Immature natural killer cell (primary cell): ENCODE measurements at regions not wholly inside any gene's neighbourhood (a gene's known extent, or its start where the extent isn't known, plus 50 kb on each side); places are given as distances from the start of the nearest gene placed in this dataset.
A peak's percentile ranks its signal among the peaks of the same experiment; 100 is the strongest.

Source experiments
- DNase-seq, 3 donors: peaks; one replicate each; pipeline ENCODE4 v3.0.0; 2022; ENCODE audit warnings: mixed read lengths in 1 of 3
- H3K27ac Mint-ChIP-seq, 6 donors: one replicate each; pipeline ENCODE4 v1.8.0; 2020; ENCODE audit warnings: mixed read lengths in 6 of 6, mild to moderate bottlenecking in 5 of 6, inconsistent platforms in 4 of 6, moderate library complexity in 3 of 6
- H3K27me3 Mint-ChIP-seq, 3 donors: one replicate each; pipeline ENCODE4 v1.8.0; 2020 to 2021; ENCODE audit warnings: low read depth in 3 of 3, mild to moderate bottlenecking in 3 of 3, mixed read lengths in 3 of 3, moderate library complexity in 3 of 3, inconsistent platforms in 1 of 3
- H3K36me3 Mint-ChIP-seq, 3 donors: one replicate each; pipeline ENCODE4 v1.8.0; 2020; ENCODE audit warnings: mixed read lengths in 3 of 3, inconsistent platforms in 2 of 3, mild to moderate bottlenecking in 2 of 3
- H3K4me1 Mint-ChIP-seq, 2 donors: one replicate each; pipeline ENCODE4 v1.8.0; 2020; ENCODE audit warnings: inconsistent platforms in 2 of 2, mild to moderate bottlenecking in 2 of 2, mixed read lengths in 2 of 2, moderate library complexity in 1 of 2
- H3K4me3 Mint-ChIP-seq, 5 donors: one replicate each; pipeline ENCODE4 v1.8.0; 2020; ENCODE audit warnings: mild to moderate bottlenecking in 5 of 5, mixed read lengths in 5 of 5, inconsistent platforms in 3 of 5, moderate library complexity in 3 of 5
- H3K9me3 Mint-ChIP-seq, 6 donors: one replicate each; pipeline ENCODE4 v1.8.0; 2020; ENCODE audit warnings: mild to moderate bottlenecking in 6 of 6, mixed read lengths in 6 of 6, inconsistent platforms in 4 of 6, moderate library complexity in 3 of 6

GRCh38 chr16:82241469-82242052, 71.5 kb upstream of the MPHOSPH6 start:
- Mint-ChIP-seq H3K27ac (no peak overlapping the region), H3K4me1 (no peaks in the 10 kb centered on the region), H3K4me3 (no peak overlapping the region), H3K36me3 (no peaks in the 10 kb centered on the region), H3K27me3 (peaks cover 2 to 16% (median 10%) of the 10 kb centered on the region in 3 donors), H3K9me3 (peaks cover 0 to 7% (median 1%) of the 10 kb centered on the region in 6 donors)
- DNase-seq, result no peak

- Mint-ChIP-seq H3K27me3 (peaks cover 3 to 16% (median 10%) of the 10 kb centered on the region in 3 donors), H3K4me1 (no peaks in the 10 kb centered on the region), H3K27ac (no peak overlapping the region), H3K9me3 (peaks cover 0 to 7% (median 2%) of the 10 kb centered on the region in 6 donors), H3K4me3 (no peak overlapping the region), H3K36me3 (no peaks in the 10 kb centered on the region)
- no peak for DNase-seq
Observed at GRCh38 chr16:82240111-82240510, 70.1 kb upstream of the MPHOSPH6 start.

GRCh38 chr16:82236875-82237274, 66.9 kb upstream of the MPHOSPH6 start:
- Mint-ChIP-seq H3K9me3 (peaks cover 0 to 2% (median 0%) of the 10 kb centered on the region in 6 donors), H3K36me3 (no peaks in the 10 kb centered on the region), H3K4me3 (no peak overlapping the region), H3K27ac (no peak overlapping the region), H3K27me3 (peaks cover 2 to 14% (median 9%) of the 10 kb centered on the region in 3 donors), H3K4me1 (no peaks in the 10 kb centered on the region)
- DNase-seq, result no peak

GRCh38 chr16:82236415-82236814, 66.4 kb upstream of the MPHOSPH6 start:
- Mint-ChIP-seq H3K36me3 (no peaks in the 10 kb centered on the region), H3K4me3 (no peak overlapping the region), H3K27ac (no peak overlapping the region), H3K9me3 (peaks cover 0 to 2% (median 0%) of the 10 kb centered on the region in 6 donors), H3K27me3 (peaks cover 2 to 14% (median 8%) of the 10 kb centered on the region in 3 donors), H3K4me1 (no peaks in the 10 kb centered on the region)
- no peak for DNase-seq

- no peak overlapping the region for H3K27ac Mint-ChIP-seq
- H3K4me3 Mint-ChIP-seq, result no peak overlapping the region
- peaks cover 0 to 2% (median 0%) of the 10 kb centered on the region in 6 donors for H3K9me3 Mint-ChIP-seq
- H3K27me3 Mint-ChIP-seq, result peaks cover 2 to 9% (median 4%) of the 10 kb centered on the region in 3 donors
- H3K4me1 Mint-ChIP-seq, result no peaks in the 10 kb centered on the region
- H3K36me3 Mint-ChIP-seq, result no peaks in the 10 kb centered on the region
- no peak for DNase-seq
Observed at GRCh38 chr16:82232806-82233205, 62.8 kb upstream of the MPHOSPH6 start.

GRCh38 chr16:82231008-82231787, 61.2 kb upstream of the MPHOSPH6 start:
- Mint-ChIP-seq H3K36me3 (no peaks in the 10 kb centered on the region), H3K4me3 (no peak overlapping the region), H3K27me3 (peaks cover 2 to 12% (median 4%) of the 10 kb centered on the region in 3 donors), H3K27ac (no peak overlapping the region), H3K9me3 (peaks cover 0 to 1% (median 0%) of the 10 kb centered on the region in 6 donors), H3K4me1 (no peaks in the 10 kb centered on the region)
- no peak for DNase-seq

- Mint-ChIP-seq H3K4me1 (no peaks in the 10 kb centered on the region), H3K4me3 (no peak overlapping the region), H3K36me3 (no peaks in the 10 kb centered on the region), H3K9me3 (peaks cover 0 to 1% (median 0%) of the 10 kb centered on the region in 6 donors), H3K27me3 (peaks cover under 1 to 12% (median 2%) of the 10 kb centered on the region in 3 donors), H3K27ac (no peak overlapping the region)
- DNase-seq, result peak; percentile 18 to 31 (median 26)
Observed at GRCh38 chr16:82229800-82230619, 60.0 kb upstream of the MPHOSPH6 start.

GRCh38 chr16:82226327-82226726, 56.3 kb upstream of the MPHOSPH6 start:
- DNase-seq, result no peak
- Mint-ChIP-seq H3K27me3 (peaks cover 2 to 13% (median 4%) of the 10 kb centered on the region in 3 donors), H3K9me3 (peaks cover 0 to 1% (median 0%) of the 10 kb centered on the region in 6 donors), H3K27ac (no peak overlapping the region), H3K4me1 (no peaks in the 10 kb centered on the region), H3K36me3 (no peaks in the 10 kb centered on the region), H3K4me3 (no peak overlapping the region)

- Mint-ChIP-seq H3K9me3 (peaks cover 0 to 1% (median 0%) of the 10 kb centered on the region in 6 donors), H3K36me3 (no peaks in the 10 kb centered on the region), H3K27ac (no peak overlapping the region), H3K4me1 (no peaks in the 10 kb centered on the region), H3K4me3 (no peak overlapping the region), H3K27me3 (peaks cover 2 to 10% (median 2%) of the 10 kb centered on the region in 3 donors)
- DNase-seq, result no peak
Observed at GRCh38 chr16:82224821-82225220, 54.8 kb upstream of the MPHOSPH6 start.

- Mint-ChIP-seq H3K4me3 (no peak overlapping the region), H3K36me3 (no peaks in the 10 kb centered on the region), H3K9me3 (no peaks in the 10 kb centered on the region), H3K27ac (no peak overlapping the region), H3K27me3 (peaks cover 2 to 5% (median 4%) of the 10 kb centered on the region in 3 donors), H3K4me1 (no peaks in the 10 kb centered on the region)
- no peak for DNase-seq
Observed at GRCh38 chr16:82220541-82220940, 50.5 kb upstream of the MPHOSPH6 start.
